ENCODE measurements at regions not wholly inside any gene's neighbourhood (a gene's known extent, or its start where the extent isn't known, plus 50 kb on each side); places are given as distances from the start of the nearest gene placed in this dataset.

DNA sequence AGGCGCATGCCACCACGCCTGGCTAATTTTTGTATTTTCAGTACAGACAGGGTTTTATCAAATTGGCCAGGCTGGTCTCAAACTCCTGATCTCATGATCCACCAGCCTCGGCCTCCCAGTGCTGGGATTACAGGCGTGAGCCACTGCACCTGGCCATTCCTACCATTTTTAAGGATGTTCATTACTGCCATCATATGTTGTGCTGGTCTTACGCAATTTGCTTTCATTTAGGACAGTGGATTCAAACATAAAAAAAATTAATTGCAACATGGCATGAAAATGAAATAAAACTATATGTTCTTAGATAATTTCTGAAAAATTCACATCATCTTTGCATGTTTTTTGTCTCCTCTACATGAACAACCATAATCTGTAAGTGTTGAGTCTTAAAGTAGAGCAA lies 527.7 kb downstream of the LTN1 start:
- no peak overlapping the region for H3K4me3 ChIP-seq (ENCODE audit: low read depth, low read length)
- in situ Hi-C loops (cut with HindIII; ENCODE audit: low sequenced_read_pairs): no loop called here
- TF ChIP-seq, protein P1, sequence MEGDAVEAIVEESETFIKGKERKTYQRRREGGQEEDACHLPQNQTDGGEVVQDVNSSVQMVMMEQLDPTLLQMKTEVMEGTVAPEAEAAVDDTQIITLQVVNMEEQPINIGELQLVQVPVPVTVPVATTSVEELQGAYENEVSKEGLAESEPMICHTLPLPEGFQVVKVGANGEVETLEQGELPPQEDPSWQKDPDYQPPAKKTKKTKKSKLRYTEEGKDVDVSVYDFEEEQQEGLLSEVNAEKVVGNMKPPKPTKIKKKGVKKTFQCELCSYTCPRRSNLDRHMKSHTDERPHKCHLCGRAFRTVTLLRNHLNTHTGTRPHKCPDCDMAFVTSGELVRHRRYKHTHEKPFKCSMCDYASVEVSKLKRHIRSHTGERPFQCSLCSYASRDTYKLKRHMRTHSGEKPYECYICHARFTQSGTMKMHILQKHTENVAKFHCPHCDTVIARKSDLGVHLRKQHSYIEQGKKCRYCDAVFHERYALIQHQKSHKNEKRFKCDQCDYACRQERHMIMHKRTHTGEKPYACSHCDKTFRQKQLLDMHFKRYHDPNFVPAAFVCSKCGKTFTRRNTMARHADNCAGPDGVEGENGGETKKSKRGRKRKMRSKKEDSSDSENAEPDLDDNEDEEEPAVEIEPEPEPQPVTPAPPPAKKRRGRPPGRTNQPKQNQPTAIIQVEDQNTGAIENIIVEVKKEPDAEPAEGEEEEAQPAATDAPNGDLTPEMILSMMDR (IDR thresholded peaks at IDR 0.05; ENCODE audit: low read depth, low read length, missing control alignments): no peak
- DNase-seq (ENCODE audit: low read depth): no peak

DNA sequence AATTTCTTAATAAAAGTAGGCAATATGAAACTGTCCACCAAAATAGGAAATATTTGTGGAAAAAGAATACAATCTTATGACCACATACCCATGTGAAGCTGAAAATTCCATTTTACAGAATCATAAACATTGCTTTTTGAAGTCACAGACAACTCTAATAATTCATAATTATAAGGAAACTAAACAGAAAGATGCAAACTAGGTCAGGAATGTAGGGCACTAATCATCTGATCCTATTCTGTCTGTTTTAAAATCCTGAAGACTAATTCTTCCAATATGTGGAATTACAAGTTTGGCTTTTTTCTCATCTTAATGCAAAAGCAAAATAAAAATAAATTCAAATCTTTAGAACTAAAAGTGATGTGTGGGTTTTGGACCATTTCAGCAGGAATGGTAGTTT lies 528.6 kb downstream of the LTN1 start:
- TF ChIP-seq, protein P1 (IDR thresholded peaks at IDR 0.05; ENCODE audit: low read depth, low read length, missing control alignments): no peak
- in situ Hi-C loops (cut with HindIII; ENCODE audit: low sequenced_read_pairs): no loop called here
- no peak overlapping the region for H3K4me3 ChIP-seq (ENCODE audit: low read depth, low read length)
- no peak for DNase-seq (ENCODE audit: low read depth)

DNA sequence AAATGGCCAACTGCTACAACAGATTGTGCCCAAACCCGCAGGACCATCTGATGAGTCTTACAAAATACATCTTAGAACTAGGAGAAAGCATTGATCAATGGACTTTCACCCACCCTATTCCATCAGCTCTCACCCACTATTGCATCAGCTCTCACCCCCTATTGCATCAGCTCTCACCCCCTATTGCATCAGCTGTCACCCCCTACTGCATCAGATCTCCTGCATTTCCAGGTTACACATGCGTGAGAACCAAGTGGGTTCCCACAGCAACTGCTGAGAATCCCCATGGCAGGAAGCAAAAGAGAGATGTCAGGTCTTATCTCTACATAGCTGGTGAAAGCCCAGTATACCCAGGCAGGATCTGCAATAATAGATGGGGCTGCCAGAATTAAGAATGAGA lies 533.5 kb downstream of the LTN1 start:
- DNase-seq (ENCODE audit: low read depth): no peak
- TF ChIP-seq, protein P1 (IDR thresholded peaks at IDR 0.05; ENCODE audit: low read depth, low read length, missing control alignments): no peak
- no peak overlapping the region for H3K4me3 ChIP-seq (ENCODE audit: low read depth, low read length)
- in situ Hi-C loops (cut with HindIII; ENCODE audit: low sequenced_read_pairs): no loop called here

DNA sequence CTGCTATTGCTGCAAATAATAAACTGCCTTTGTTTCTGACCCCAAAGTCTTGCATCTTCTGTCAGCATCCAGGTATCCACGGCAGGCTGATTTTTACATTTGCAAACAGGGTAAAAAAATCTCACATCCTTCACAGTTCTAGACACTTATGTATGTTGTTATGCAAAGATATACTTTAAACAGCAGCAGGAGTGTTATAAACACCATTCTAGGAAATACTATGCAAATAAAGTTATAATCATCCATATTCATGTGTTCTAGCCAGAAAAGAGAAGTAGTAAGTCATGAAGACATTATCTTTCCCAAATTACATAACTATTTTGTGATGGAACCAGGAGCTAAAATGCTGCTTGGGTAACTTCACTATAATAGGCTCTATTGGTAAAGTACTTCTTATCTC lies 534.2 kb downstream of the LTN1 start:
- no peak for DNase-seq (ENCODE audit: low read depth)
- in situ Hi-C loops (cut with HindIII; ENCODE audit: low sequenced_read_pairs): no loop called here
- H3K4me3 ChIP-seq (ENCODE audit: low read depth, low read length): no peak overlapping the region
- TF ChIP-seq, protein P1 (IDR thresholded peaks at IDR 0.05; ENCODE audit: low read depth, low read length, missing control alignments): no peak

DNA sequence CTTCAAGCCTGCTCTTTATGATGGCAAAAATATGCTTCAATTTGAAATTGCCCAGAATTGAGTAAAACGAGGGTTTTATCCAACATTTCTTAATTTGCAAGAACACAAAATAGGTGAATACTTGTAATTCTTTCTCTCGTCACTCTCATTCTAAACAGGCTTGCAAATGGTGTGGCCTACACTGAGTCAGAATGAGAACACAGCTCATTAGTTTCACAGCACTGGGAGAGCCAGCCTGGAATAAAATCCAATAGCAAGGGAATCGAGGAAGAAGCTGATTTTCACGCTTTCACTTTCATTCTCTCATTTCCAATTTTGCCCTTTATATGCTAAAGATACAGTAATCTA lies 537.5 kb downstream of the LTN1 start:
- H3K4me3 ChIP-seq (ENCODE audit: low read depth, low read length): no peak overlapping the region
- DNase-seq (ENCODE audit: low read depth): no peak
- in situ Hi-C loops (cut with HindIII; ENCODE audit: low sequenced_read_pairs): no loop called here
- TF ChIP-seq, protein P1 (IDR thresholded peaks at IDR 0.05; ENCODE audit: low read depth, low read length, missing control alignments): no peak

DNA sequence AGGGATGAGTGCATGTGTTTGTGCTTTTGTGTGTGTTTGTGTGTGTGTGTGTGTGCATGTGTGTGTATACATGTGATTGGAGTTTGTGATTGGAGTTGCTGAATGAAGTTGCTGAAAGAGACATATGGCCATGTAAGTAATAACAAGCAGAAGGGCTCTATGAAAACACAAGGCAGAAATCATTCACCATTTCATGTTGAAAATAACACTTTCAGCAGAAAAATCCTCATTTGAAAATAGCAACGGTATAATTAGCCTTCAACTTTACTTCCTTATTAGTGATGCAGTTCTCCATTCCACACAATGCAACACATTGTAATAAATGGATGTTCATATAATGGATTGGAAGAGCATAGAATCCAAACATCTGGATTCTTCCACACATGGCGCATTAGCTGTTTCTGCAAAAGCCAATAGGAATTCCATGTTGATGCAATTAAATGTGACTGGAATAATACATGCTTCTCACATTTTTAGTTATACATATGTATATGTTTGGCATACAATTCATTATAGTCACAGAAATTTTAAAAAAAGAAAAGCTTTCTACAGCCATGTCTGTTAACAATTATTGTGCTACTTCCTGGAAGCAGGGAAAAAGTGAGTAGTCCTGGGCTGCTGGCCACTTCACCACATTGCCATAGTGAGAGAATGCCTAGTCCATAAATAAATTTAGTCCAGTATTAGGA lies 538.0 kb downstream of the LTN1 start:
- no peak overlapping the region for H3K4me3 ChIP-seq (ENCODE audit: low read depth, low read length)
- TF ChIP-seq, protein P1 (IDR thresholded peaks at IDR 0.05; ENCODE audit: low read depth, low read length, missing control alignments): no peak
- in situ Hi-C loops (cut with HindIII; ENCODE audit: low sequenced_read_pairs): no loop called here
- DNase-seq (ENCODE audit: low read depth): no peak

All from astrocyte of the cerebellum (primary cell).